Skeletal muscle satellite cell (primary cell): ENCODE measurements at regions not wholly inside any gene's neighbourhood (a gene's known extent, or its start where the extent isn't known, plus 50 kb on each side); places are given as distances from the start of the nearest gene placed in this dataset.
"Not testable (repeated sequence)": the region's sequence is repeated elsewhere in the genome, so short reads cannot be mapped to it uniquely, and the experiment has no call there.

Source experiments
- H3K27me3 ChIP-seq: 2 replicates; pipeline ENCODE4 v1.7.0; 2013; ENCODE audit warnings: low read length; ENCODE audit not compliant: control insufficient read depth, insufficient read depth
- H3K36me3 ChIP-seq: 2 replicates; pipeline ENCODE4 v1.7.0; 2013; ENCODE audit warnings: mild to moderate bottlenecking, control low read depth, low read length; ENCODE audit not compliant: insufficient read depth
- H3K4me1 ChIP-seq: 2 replicates; pipeline ENCODE4 v1.7.0; 2013; ENCODE audit warnings: low read length; ENCODE audit not compliant: control insufficient read depth, insufficient read depth
- H3K4me2 ChIP-seq: 2 replicates; pipeline ENCODE4 v1.7.0; 2013; ENCODE audit warnings: mild to moderate bottlenecking, low read length
- H3K4me3 ChIP-seq: 2 replicates; pipeline ENCODE4 v1.7.0; 2013; ENCODE audit warnings: low read length
- H3K9ac ChIP-seq: 2 replicates; pipeline ENCODE4 v1.7.0; 2013; ENCODE audit warnings: mild to moderate bottlenecking, low read depth, low read length, moderate library complexity
- H3K9me3 ChIP-seq: replicated peaks from 2 replicates; pipeline ENCODE4 v1.7.0; 2013; ENCODE audit warnings: mild to moderate bottlenecking, control low read depth, low read length

DNA sequence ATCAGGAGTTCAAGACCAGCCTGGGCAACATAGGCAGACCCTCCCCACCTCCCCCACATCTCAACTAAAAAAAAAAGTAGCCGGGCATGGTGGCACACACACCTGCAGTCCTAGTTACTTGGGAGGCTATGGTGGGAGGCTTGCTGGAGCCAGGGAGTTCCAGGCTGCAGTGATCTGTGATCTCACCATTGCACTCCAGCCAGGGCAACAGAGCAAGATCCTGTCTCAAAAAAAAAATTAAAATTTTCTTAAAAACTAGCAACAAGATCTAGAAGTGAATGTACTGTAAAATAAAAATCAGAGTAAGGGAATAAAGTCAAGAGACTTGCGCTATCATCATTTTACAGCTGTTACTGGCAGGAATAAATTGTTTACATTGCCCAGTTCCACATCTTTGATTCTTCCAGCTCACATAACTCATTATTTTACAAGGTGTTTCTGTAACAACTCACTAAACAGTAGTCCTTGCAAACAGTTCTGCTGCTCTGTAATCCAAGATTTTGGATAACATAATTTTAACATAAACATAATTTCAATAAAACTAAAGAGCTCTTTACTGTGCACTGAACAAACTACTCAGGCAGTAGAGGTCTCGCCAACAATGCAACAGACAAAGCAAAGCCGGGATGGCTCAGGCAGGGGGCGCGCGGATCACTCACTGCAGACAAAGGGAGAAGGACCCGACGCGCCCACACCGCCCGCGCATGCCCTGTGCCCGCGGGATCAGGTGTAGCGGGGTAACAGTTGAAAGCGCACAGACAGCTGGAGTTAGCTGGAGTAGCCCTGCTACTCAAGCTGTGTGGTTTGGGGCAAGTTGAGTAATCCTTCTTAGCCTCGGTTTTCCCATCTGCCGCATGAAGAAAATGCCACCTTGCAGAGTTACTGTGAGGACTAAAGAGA lies 73.3 kb upstream of the NFE2L3 start:
- H3K36me3 ChIP-seq = no peaks in the 10 kb centered on the region
- no peak overlapping the region for H3K4me3 ChIP-seq
- no peak overlapping the region for H3K4me2 ChIP-seq
- peaks cover 53% of the 10 kb centered on the region for H3K27me3 ChIP-seq
- no peak overlapping the region for H3K9ac ChIP-seq
- no peaks in the 10 kb centered on the region for H3K9me3 ChIP-seq
- no peaks in the 10 kb centered on the region for H3K4me1 ChIP-seq

DNA sequence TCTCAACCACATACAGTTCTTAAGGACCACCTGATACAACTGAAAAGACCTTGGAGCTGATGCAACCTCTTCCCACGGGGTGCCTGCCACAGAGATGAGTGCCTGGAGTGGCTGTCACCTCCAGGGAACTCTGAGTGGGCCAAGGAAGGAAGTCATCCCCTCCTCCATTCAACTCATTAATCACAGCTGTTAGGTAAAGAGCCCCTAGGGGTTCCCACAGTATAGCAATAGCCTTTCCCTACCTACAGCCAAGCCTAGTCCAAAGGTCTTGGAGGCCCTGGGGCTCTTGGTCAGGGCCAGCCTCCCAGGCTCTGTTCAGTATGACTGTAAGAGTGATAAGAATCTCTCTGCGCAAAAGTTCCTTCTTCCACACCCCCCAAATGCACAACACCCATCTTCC lies 70.4 kb upstream of the NFE2L3 start:
- Histone ChIP-seq H3K4me3 (no peak overlapping the region), H3K9ac (no peak overlapping the region), H3K4me1 (no peaks in the 10 kb centered on the region), H3K27me3 (peaks cover 57% of the 10 kb centered on the region), H3K36me3 (no peaks in the 10 kb centered on the region), H3K9me3 (no peaks in the 10 kb centered on the region), H3K4me2 (no peak overlapping the region)

DNA sequence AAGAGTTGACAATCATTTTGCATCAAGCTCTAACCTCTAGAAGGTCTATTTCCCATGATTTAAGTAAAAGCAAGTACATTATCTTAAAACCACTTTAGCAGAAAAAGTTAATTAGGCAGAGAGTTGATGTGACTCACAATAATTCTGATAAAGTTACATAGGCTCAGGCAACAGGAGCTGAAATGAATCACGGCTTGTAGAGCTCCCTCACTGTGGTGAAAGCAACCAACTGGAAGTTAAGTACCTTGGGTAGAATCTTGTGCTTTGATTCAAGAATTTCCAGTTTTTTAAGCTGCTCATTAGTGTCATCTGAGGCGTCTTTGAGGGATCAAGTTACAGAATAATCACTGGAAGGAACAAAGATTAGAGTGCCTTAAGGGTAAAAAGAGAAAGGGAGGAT lies 68.9 kb upstream of the NFE2L3 start:
- Histone ChIP-seq H3K9me3 (no peaks in the 10 kb centered on the region), H3K9ac (no peak overlapping the region), H3K4me1 (no peaks in the 10 kb centered on the region), H3K27me3 (peaks cover 58% of the 10 kb centered on the region), H3K4me3 (no peak overlapping the region), H3K4me2 (no peak overlapping the region), H3K36me3 (no peaks in the 10 kb centered on the region)

DNA sequence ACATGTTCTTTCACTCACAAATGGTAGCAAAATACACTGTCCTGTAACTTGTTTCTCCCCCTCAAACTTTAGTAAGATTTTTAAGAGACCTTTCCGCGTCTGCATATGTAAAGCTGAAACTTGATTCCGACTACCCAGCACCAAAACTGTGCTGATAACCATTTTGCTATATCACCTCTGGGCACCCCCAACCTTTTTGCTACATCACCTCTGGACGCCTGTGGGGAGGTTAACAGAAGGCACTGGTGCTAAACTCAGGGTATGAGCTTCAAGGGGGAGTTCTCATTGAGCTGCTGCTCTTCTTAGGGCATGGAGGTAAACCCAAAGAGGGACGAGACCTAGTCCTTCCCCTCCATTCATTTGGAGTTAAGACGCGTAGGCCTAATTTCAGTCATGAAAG lies 67.6 kb upstream of the NFE2L3 start:
- no peaks in the 10 kb centered on the region for H3K9me3 ChIP-seq
- H3K36me3 ChIP-seq = no peaks in the 10 kb centered on the region

DNA sequence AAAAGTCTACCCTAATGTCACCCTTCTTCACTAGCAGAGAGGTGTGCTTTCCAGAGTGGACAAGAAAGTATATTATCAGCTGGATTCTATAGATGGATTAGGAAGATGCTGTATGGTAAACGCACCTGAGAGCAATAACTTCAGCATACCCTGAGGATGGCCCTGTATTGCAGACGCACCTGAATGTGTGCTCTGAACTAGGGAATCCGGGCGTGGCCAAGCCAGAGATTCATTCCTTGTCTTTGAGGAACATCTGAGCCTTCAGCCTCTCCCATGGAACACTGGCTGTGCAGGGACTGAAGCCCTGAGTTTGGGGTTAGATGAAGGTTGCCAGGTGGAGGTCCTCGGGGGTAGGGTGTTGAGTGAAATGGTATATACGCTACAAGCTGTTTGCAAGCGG lies 66.2 kb upstream of the NFE2L3 start:
- Histone ChIP-seq H3K4me3 (no peak overlapping the region), H3K36me3 (no peaks in the 10 kb centered on the region), H3K9ac (no peak overlapping the region), H3K27me3 (peaks cover 36% of the 10 kb centered on the region), H3K4me2 (no peak overlapping the region), H3K9me3 (no peaks in the 10 kb centered on the region), H3K4me1 (no peaks in the 10 kb centered on the region)

More for the DNA sequence above, 67.6 kb upstream of the NFE2L3 start:
- no peak overlapping the region for H3K4me2 ChIP-seq
- H3K4me3 ChIP-seq = no peak overlapping the region
- no peak overlapping the region for H3K9ac ChIP-seq
- peaks cover 45% of the 10 kb centered on the region for H3K27me3 ChIP-seq
- no peaks in the 10 kb centered on the region for H3K4me1 ChIP-seq

DNA sequence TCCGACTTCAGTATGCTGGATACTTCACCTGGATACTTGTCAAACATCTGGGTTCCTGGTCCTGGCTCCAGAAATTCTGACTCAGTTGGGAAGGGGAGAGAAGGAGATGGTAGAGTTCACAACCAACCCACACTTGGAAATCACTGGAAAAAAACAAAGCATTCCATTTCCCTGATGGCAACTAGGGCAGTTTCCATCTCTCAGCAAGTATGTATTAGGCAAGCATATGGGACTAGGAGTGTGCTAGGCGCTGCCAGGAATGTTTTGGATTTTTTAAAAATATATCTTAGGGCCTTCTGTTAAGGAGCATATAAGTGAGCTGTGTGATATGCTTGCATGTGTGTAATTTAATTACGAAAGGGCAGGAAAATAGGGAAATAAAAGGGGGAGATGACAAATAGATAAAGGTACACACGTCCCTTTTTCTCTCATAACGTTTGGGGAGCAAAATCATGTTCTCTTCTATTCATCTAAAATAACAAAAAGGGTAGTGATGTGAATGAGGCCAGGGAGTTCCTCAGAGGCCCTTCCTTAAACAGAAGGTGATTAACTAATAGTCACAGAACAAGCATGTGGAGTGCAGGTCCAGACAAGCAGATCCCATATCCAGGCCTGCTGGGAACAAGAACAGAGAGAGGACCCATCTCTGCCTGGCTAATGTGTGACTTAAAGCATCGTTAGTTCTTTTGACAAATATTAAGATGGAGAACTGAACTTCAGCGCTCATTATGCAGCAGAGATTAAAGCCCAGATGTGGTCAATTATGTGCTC lies 64.5 kb upstream of the NFE2L3 start:
- Histone ChIP-seq H3K9ac (no peak overlapping the region), H3K4me3 (no peak overlapping the region), H3K9me3 (no peaks in the 10 kb centered on the region), H3K4me2 (no peak overlapping the region), H3K4me1 (no peaks in the 10 kb centered on the region), H3K27me3 (peaks cover 24% of the 10 kb centered on the region), H3K36me3 (no peaks in the 10 kb centered on the region)

DNA sequence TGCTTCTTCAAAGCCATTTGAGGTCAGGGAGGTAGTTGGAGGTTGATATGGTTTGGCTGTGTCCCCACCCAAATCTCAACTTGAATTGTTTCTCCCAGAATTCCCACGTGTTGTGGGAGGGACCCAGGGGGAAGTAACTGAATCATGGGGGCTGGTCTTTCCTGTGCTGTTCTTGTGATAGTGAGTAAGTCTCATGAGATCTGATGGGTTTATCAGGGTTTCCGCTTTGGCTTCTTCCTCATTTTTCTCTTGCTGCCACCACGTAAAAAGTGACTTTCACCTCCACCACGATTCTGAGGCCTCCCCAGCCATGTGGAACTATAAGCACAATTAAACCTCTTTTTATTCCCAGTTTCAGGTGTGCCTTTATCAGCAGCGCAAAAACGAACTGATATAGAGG lies 62.5 kb upstream of the NFE2L3 start:
- not testable (repeated sequence) for H3K4me3 ChIP-seq, H3K36me3 ChIP-seq, H3K4me2 ChIP-seq, H3K9ac ChIP-seq, H3K4me1 ChIP-seq, H3K9me3 ChIP-seq
- H3K27me3 ChIP-seq = peaks cover 18% of the 10 kb centered on the region

DNA sequence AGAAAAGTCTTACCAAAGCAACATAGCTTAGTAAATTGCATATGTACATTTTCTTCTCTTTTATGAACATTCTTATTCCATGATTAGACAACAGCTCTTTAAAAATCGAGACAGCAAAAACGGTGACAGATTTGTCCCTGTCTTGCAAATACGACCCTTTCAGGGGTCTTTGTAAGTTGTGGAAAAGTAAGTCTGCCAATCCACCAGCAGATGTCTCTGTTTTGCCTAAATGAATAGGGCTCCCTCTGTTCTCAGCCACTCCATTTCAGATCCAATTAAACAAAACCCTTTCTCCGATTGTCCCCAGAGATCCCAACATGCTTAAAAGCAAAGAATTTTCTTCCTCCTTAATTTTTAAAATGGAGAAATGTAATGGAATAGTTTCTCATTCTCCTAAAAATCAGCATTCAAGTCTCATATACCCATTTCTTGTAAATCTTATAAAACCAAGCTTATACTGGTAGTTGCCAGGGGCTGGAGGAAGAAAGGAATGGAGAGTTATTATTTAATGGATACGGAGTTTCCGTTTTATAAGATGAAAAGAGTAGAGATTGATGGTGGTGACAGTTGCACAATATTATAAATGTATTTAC lies 61.0 kb upstream of the NFE2L3 start:
- Histone ChIP-seq H3K9ac (no peak overlapping the region), H3K27me3 (peaks cover 19% of the 10 kb centered on the region), H3K4me3 (no peak overlapping the region)

DNA sequence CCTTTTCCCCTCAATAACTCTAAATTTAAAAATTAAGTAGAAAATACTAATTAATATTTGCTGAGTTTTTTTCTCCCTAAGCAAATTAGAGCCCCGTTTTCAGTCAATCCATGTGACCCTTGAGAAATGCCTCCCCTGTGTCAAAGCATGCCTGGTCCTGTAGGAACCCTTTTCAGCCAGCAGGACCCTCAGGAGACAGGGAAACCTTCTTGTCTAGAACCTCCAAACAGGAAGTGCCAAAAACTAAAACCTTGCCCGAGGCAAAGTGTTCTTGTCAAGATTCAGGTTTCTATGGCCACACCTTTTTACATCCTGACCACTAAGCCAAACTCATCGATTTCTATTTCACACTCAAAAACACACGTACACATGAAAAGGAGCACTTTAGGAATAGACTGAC lies 60.1 kb upstream of the NFE2L3 start:
- Histone ChIP-seq H3K9ac (no peak overlapping the region), H3K36me3 (no peaks in the 10 kb centered on the region), H3K4me1 (no peaks in the 10 kb centered on the region), H3K27me3 (peaks cover 17% of the 10 kb centered on the region), H3K4me2 (no peak overlapping the region), H3K9me3 (no peaks in the 10 kb centered on the region), H3K4me3 (no peak overlapping the region)

More for the DNA sequence above, 61.0 kb upstream of the NFE2L3 start:
- no peak overlapping the region for H3K4me2 ChIP-seq
- no peaks in the 10 kb centered on the region for H3K36me3 ChIP-seq
- H3K9me3 ChIP-seq = no peaks in the 10 kb centered on the region
- no peaks in the 10 kb centered on the region for H3K4me1 ChIP-seq

DNA sequence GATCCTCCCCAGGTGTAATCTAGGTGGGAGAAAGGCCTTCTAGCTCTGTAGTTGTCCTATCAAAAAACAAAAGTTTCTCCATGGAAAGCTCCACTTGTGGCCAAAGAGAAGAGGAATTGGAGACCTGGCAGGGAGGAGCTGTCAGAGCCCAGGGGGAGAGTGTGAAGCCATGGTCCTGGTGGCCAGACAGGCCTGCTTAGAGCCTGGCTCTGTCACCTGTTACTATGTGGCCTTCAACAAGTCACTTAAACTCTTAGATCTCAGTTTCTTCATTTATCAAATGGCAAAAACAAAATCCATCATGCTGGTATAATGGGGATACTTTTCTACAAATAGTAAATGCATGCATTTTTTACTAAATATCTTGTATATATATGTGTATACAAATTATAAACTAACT lies 59.0 kb upstream of the NFE2L3 start:
- no peaks in the 10 kb centered on the region for H3K4me1 ChIP-seq
- H3K4me3 ChIP-seq = no peak overlapping the region
- H3K9ac ChIP-seq = no peak overlapping the region
- no peaks in the 10 kb centered on the region for H3K9me3 ChIP-seq
- H3K4me2 ChIP-seq = no peak overlapping the region
- H3K27me3 ChIP-seq = peaks cover 10% of the 10 kb centered on the region
- no peaks in the 10 kb centered on the region for H3K36me3 ChIP-seq

DNA sequence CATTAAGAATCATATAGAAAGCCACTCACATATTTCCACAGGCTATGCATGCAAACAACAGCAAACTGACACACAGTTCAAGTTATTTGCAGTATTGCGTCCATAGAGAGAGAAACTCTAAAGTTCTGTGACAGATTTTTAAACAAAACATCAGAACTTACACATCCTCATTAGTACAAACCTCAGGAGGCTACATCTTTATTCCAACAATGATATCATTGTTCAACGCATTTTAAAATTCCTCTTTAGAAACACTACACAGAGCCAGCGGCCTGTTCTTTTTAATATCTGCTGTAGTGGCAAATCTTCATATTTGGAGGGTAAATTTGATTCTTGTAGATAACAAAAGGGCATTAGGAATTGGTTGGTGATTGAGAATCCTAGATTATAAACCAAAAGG lies 55.9 kb upstream of the NFE2L3 start:
- Histone ChIP-seq H3K9ac (no peak overlapping the region), H3K4me1 (no peaks in the 10 kb centered on the region), H3K36me3 (no peaks in the 10 kb centered on the region), H3K4me2 (no peak overlapping the region), H3K9me3 (no peaks in the 10 kb centered on the region), H3K27me3 (peaks cover 10% of the 10 kb centered on the region), H3K4me3 (no peak overlapping the region)
